GM12864 (cell line): ENCODE measurements at regions not wholly inside any gene's neighbourhood (a gene's known extent, or its start where the extent isn't known, plus 50 kb on each side); places are given as distances from the start of the nearest gene placed in this dataset.

ENCODE experiments used
- DNase-seq: peaks from one replicate; pipeline ENCODE4 v3.0.0-alpha.2; 2011; ENCODE audit warnings: low read depth
- H3K4me3 ChIP-seq: 2 replicates; pipeline ENCODE4 v1.5.1; 2011; ENCODE audit warnings: mild to moderate bottlenecking, low read depth, low read length, control low read depth
- CTCF ChIP-seq: IDR thresholded peaks from 2 replicates; pipeline ENCODE4 v1.5.1; 2011; ENCODE audit warnings: low read depth, mild to moderate bottlenecking, moderate library complexity, low read length, control low read depth, inconsistent platforms; ENCODE audit errors: missing control alignments

DNA sequence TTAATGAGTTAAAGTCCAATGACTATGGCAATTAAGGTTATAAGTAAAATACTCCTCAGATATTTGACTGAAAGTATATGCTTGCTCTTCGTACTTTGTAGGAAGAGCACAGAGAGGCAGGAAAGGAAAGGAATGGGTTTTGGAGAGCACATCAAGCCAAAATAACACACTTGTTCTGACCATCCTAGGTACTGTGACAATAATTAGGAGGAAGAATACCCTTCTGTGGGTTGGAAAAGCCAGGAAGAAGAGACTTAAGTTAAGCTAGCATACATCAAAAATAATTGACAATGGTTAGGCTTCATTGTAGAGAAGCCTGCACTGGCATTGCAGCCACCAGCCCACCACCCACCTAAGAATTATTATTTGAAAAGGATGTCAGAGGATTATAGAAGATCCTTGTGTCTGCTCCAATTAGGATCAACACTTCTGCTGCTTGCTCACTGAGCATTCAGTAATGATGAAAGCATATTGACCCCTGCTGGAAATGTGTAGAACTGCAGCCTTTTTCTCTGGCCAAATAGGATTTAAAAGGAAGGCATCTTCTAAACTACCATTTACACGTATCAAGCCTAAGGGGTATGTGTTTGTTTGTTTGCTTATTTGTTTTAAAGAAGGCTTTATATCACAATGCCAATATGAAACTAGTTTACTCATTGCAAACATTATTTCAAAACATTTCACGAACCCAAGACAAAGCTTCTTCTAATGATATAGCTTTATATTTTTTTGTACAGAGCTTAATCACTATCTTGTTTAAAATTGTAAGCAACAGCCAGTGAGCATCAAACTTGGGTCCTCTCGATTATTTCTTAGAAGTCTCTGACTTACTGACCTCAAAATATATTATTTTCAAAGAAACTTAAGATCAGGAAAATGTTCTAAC, 286.2 kb upstream of the TET2 start:
- DNase-seq = peak; percentile 69
- no peak overlapping the region for H3K4me3 ChIP-seq
- peak; percentile 83 for TF ChIP-seq CTCF

- TF ChIP-seq CTCF = no peak
- DNase-seq = no peak
- H3K4me3 ChIP-seq = no peak overlapping the region
Observed at GRCh38 chr4:104866809-104867208, 279.9 kb upstream of the TET2 start.

DNA sequence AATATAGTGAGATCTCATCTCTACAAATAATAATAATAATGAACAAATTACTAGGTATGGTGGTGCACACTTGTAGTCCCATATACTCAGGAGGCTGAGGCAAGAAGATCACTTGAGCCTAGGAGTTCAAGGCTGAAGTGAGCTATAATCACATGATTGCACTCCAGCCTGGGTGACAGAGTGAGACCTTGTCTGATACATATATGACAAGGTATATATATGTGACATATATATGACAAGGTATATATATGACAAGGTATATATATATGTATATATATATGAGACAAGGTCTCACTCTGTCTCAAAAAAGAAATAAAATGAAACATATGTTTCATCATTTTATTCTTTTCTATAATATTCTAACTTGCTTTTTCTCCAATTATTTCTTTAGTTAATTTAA, 278.1 kb upstream of the TET2 start:
- H3K4me3 ChIP-seq = no peak overlapping the region
- DNase-seq = no peak
- TF ChIP-seq CTCF = no peak

GRCh38 chr4:104868958-104869357, 277.7 kb upstream of the TET2 start:
- peak; percentile 59 for DNase-seq
- no peak overlapping the region for H3K4me3 ChIP-seq

GRCh38 chr4:104869831-104870230, 276.8 kb upstream of the TET2 start:
- no peak for DNase-seq
- no peak for TF ChIP-seq CTCF
- H3K4me3 ChIP-seq = no peak overlapping the region

More at GRCh38 chr4:104868958-104869357, 277.7 kb upstream of the TET2 start:
- no peak for TF ChIP-seq CTCF

- H3K4me3 ChIP-seq = no peak overlapping the region
- peak; percentile 42 for DNase-seq
- no peak for TF ChIP-seq CTCF
Observed at GRCh38 chr4:104870495-104871233, 276.0 kb upstream of the TET2 start.

DNA sequence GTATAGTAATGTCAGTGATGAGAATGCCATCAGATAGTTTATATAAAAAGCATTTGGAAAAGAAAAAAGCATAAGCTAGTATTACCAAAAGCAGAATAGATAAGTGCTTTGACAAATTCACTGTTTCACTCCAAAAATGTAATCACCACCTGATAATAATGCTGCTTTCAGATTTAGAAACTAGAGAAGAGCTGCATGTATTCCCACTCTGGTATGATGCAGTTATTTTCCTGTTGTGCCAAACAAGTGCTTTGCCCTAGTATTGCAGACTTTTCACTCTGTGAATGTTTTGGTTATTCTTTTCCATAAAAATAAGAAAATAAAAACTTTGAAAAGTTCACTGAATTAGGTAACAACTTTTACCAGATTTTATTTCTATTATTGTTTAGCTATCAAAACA, 267.7 kb upstream of the TET2 start:
- H3K4me3 ChIP-seq = no peak overlapping the region
- no peak for TF ChIP-seq CTCF
- DNase-seq = no peak
